GM19452 (cell line): ENCODE measurements at regions not wholly inside any gene's neighbourhood (a gene's known extent, or its start where the extent isn't known, plus 50 kb on each side); places are given as distances from the start of the nearest gene placed in this dataset.

Source experiments
- ATAC-seq: cut with Tn5 transposase; IDR thresholded peaks from one replicate; pipeline ENCODE4 v1.9.1; 2021; ENCODE audit not compliant: unreplicated experiment

DNA sequence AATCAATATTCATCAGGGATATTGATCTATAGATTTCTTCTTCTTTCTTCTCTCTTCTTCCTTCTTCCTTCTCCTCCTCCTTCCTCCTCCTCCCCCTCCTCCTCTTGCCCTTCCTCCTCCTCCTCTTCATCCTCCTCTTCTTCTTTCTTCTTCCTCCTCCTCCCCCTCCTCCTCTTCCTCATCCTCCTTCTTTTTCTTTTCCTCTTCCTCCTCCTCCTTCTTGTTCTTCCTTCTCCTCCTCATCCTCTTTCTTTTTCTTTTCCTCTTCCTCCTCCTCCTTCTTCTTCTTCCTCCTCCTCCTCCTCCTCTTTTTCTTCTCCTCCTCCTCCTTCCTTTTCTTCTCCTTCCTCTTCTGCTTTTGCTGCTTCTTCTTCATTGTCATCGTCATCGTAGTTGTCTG, 52.4 kb upstream of the SERINC1 start:
- no peak for ATAC-seq

DNA sequence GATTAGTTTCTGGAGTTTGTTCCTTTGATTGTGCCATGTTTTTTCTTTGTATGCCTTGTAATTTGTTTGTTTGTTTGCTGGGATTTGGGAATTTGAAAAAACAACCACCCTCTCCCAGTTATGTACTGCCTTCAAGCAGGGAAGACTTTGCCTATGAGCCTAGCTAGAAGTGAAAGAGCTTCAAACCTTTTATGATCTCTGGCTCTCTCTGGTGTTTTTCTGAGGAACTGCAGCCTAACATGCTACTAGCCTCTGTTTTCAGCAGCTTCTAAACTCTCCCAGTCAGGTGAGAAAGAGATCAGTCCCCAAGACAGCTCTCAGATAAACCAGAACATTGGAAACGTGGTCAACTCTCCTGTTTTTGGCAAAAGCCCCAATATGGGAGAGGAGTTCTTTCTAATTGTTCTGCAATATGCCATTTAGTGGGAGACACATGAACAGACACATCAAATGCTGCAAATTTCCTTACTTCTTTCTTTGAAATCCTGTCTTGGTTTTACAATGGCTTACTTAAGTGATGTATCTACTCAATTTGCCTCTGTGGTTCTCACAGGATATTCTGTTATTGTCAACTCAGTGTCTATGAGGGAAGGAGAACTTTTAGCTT, 58.9 kb upstream of the SERINC1 start:
- peak; percentile 96 for ATAC-seq

DNA sequence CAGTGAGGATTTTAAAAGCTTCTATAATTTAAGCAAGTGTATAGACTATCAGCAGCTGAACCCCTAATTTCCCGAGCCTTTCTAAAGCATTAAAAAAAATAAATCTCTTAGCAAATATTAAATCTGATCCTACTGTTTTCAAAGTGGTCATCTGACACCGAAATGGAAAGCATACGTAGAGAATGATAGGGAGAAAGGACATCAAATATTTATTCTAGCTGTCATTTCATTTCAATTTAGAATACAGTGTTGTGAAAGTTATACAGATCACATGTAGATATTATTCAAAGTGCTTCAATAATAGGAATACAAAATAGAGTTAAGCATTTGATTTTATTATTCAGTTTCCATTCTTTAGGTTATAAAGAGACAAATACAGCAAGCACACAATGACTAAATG, 61.9 kb upstream of the PKIB start:
- no peak for ATAC-seq

DNA sequence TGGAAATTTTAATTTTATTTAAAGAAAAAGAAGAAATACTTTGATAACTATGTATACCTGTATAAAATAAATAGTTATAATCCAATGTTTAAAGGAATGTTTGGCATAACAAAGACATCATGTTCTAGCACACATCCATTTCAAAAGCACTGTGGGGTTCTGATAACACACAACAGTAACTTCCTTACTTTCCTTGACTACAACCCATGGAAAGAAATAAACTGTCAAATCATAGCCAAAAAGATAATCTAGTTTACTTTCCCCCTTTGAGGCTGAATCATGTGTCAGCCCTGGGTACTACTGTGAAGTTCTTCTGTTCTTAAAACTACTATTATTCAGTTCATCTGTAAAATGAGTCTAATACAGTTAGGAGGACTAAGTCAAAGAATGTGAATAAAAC, 61.4 kb upstream of the PKIB start:
- no peak for ATAC-seq

DNA sequence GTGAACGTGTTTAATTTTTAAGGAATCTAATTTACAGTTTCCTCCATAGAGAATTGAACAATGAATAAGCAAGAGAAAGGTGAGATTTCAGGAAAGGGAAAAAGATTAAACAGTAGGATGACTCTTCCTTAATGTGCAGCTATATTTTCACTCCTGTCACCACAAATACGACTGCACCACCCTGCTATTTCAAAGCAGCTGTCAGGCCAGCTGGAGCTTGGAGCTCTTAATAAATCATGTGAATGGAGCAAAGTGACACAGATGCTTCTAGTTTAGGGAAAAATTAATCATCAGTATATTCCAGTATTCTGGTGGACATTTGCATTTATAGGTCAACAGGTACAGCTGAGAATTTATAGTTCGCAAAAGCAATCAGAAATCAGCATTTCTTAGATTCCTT, 56.5 kb upstream of the PKIB start:
- no peak for ATAC-seq

DNA sequence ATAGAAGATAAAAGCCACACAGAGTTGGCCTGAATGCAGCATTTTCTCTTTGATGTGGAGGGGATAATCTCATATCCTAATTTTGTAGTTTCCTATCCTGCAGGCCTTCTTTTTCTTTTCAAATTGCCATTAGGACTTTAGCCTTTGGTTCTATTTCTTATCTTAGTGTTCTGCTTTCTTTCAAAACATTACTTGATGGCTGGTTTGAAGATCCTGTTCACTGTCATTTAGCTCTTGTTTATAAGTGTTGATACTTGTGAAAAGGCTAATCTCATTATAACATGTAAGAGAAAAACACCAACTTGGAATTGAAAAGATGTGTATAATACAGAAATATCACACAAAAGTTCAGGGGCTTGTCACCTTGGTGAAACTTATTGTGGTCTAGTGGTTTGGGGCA, 54.6 kb upstream of the PKIB start:
- ATAC-seq = no peak

DNA sequence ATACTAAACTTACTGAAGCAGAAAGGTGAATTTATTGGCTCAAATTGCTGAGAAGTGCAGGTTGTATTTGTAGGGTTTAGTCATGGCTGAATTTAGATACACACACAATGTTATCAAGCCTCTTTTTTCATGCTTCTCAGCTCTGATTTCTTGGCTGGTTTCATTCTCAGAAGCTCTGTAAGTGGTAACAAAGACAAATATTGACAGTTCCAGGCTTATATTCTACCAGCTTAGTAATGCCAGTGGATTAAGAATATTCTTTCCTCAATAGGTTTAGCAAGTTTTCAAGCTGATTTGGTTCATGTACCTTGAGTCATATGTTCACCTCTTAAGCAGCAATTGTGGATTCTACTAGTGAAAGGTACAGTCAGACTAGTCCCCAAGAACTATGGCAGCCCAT, 52.1 kb upstream of the PKIB start:
- no peak for ATAC-seq
